ENCODE measurements at regions not wholly inside any gene's neighbourhood (a gene's known extent, or its start where the extent isn't known, plus 50 kb on each side); places are given as distances from the start of the nearest gene placed in this dataset.

DNA sequence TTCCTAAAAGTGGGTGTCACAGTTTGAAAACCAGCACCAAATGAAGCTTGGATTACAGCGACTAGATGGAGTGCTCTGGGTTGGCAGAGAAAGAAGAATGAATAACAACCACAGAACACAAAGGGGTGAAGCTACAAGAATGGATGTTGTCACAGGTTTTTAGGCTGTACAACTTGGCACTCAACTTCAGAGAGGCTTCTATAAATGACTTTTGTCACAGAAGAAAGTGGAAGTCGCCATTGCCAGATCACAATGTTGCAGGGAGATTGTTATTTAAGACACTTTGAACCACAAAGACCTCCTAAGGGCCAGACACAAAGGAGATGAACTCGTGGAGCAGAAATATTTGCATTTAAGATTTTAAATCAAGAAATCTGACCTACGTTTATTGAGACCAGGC lies 354.2 kb downstream of the CDH7 start:
- Histone ChIP-seq H3K9me3 (no peaks in the 10 kb centered on the region), H3K4me3 (no peak overlapping the region), H3K27ac (no peak overlapping the region), H3K27me3 (no peaks in the 10 kb centered on the region), H3K36me3 (no peaks in the 10 kb centered on the region), H3K4me1 (no peaks in the 10 kb centered on the region)
- ATAC-seq = no peak
- DNase-seq = no peak
- intact Hi-C loops (cut with DNase I) = no loop called here
- no peak for TF ChIP-seq CTCF (IDR thresholded peaks at IDR 0.05)

DNA sequence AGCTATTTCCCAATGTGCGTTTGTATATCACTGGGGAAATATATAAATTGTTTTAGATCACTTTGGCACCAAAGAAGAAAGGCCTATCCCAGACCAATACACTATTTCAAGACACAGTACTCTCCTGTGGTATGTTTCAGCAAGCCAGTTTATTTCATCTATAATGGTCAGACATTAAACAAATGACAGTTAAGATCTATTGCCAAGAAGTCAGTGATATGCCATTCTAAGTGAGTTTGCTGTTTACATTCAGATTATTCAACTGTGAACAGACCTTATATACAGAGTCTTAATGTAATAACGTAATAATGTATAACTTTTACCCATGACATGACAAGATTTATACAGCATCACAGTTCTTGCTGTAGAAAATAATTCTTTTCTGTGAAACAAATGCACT lies 352.7 kb downstream of the CDH7 start:
- no peak overlapping the region for H3K27ac ChIP-seq
- no peak for DNase-seq
- no peaks in the 10 kb centered on the region for H3K9me3 ChIP-seq
- intact Hi-C loops (cut with DNase I) = no loop called here
- no peak for TF ChIP-seq CTCF (IDR thresholded peaks at IDR 0.05)
- H3K4me3 ChIP-seq = no peak overlapping the region
- H3K27me3 ChIP-seq = no peaks in the 10 kb centered on the region
- no peaks in the 10 kb centered on the region for H3K36me3 ChIP-seq
- no peak for ATAC-seq
- no peaks in the 10 kb centered on the region for H3K4me1 ChIP-seq

GRCh38 chr18:66083078-66083477 lies 332.3 kb downstream of the CDH7 start:
- DNase-seq = no peak
- no peaks in the 10 kb centered on the region for H3K4me1 ChIP-seq
- no peak for ATAC-seq
- no peaks in the 10 kb centered on the region for H3K36me3 ChIP-seq
- no peak overlapping the region for H3K27ac ChIP-seq
- TF ChIP-seq CTCF (IDR thresholded peaks at IDR 0.05) = no peak
- H3K9me3 ChIP-seq = no peaks in the 10 kb centered on the region
- intact Hi-C loops (cut with DNase I) = no loop called here
- H3K27me3 ChIP-seq = no peaks in the 10 kb centered on the region
- no peak overlapping the region for H3K4me3 ChIP-seq

DNA sequence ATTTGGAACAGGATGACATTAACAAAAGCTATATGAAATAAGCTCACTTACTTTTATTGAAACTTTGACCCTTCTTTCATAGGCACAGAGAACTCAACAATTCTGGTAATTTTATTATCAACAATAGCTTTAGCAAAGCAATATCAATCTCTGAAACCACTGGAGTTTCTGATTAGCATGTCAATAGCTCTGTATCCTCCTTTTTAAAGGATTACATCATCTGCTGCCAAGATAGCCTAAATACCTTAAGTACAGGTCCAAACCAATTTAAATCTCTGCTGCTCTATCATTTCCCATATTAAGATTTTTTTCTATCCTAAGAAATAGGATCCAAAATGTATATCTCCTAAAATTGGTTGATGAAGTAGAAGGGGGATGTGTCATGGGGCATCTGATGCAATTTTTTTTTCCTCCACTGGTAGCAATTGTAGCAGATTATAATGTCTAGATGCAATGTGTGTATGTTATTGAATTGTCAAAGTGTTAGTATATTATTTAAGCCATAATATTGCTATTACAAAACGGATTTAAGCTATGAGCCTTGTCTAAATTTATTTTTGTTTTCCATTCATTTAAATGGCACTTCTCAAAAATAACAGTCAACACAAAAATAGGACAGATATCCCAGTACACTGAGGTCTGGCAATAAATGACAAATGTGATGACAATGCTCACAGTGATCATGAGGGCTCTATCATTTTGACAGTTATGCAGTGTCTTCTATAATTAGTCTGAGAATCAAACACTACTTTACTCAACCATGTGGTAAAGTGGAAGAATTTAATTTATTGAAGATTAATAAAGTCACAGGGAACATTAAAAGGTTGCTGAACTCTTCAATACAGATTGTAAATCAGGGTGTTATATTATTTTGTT lies 328.4 kb downstream of the CDH7 start:
- H3K4me3 ChIP-seq = no peak overlapping the region

GRCh38 chr18:66077066-66077465 lies 326.3 kb downstream of the CDH7 start:
- no peaks in the 10 kb centered on the region for H3K4me1 ChIP-seq
- H3K36me3 ChIP-seq = no peaks in the 10 kb centered on the region
- no peaks in the 10 kb centered on the region for H3K27me3 ChIP-seq
- no peaks in the 10 kb centered on the region for H3K9me3 ChIP-seq
- no peak for ATAC-seq
- intact Hi-C loops (cut with DNase I) = no loop called here
- DNase-seq = no peak
- TF ChIP-seq CTCF (IDR thresholded peaks at IDR 0.05) = no peak
- H3K4me3 ChIP-seq = no peak overlapping the region
- no peak overlapping the region for H3K27ac ChIP-seq

More for the DNA sequence above, 328.4 kb downstream of the CDH7 start:
- Histone ChIP-seq H3K27ac (no peak overlapping the region), H3K9me3 (no peaks in the 10 kb centered on the region), H3K4me1 (no peaks in the 10 kb centered on the region), H3K27me3 (no peaks in the 10 kb centered on the region), H3K36me3 (no peaks in the 10 kb centered on the region)
- TF ChIP-seq CTCF (IDR thresholded peaks at IDR 0.05) = no peak
- intact Hi-C loops (cut with DNase I) = no loop called here
- DNase-seq (no peak), ATAC-seq (no peak)

Measured in upper lobe of right lung (tissue), 1 donor.